Upper lobe of left lung (tissue), 6 donors: ENCODE measurements at regions not wholly inside any gene's neighbourhood (a gene's known extent, or its start where the extent isn't known, plus 50 kb on each side); places are given as distances from the start of the nearest gene placed in this dataset.
A peak's percentile ranks its signal among the peaks of the same experiment; 100 is the strongest.

Experiments
- ATAC-seq, 2 donors: fragments of 200-7000 bp; cut with Tn5 transposase; one replicate each; pipeline ENCODE4 v1.9.1; 2022; ENCODE audit warnings: mild to moderate bottlenecking in 2 of 2, moderate library complexity in 2 of 2; ENCODE audit not compliant: low FRiP score in 2 of 2
- DNase-seq, 2 donors: peaks; one replicate each; pipeline ENCODE4 v3.0.0-alpha.2; 2019 to 2020
- H3K27ac ChIP-seq, 4 donors: fragments of 200-600 bp; sonication (generic); one replicate each; pipeline ENCODE4 v1.5.1; 2016 to 2019
- H3K27me3 ChIP-seq, 4 donors: fragments of 200-600 bp; sonication (generic); one replicate each; pipeline ENCODE4 v1.5.1; 2017 to 2019
- H3K36me3 ChIP-seq, 4 donors: fragments of 200-600 bp; sonication (generic); one replicate each; pipeline ENCODE4 v1.5.1; 2016 to 2019
- H3K4me1 ChIP-seq, 4 donors: fragments of 200-600 bp; sonication (generic); one replicate each; pipeline ENCODE4 v1.5.1; 2018 to 2019
- H3K4me3 ChIP-seq, 4 donors: fragments of 200-600 bp; sonication (generic); one replicate each; pipeline ENCODE4 v1.5.1; 2017 to 2019; ENCODE audit warnings: mild to moderate bottlenecking in 2 of 4, moderate library complexity in 1 of 4
- H3K9me3 ChIP-seq, 4 donors: fragments of 200-600 bp; sonication (generic); one replicate each; pipeline ENCODE4 v1.5.1; 2018 to 2019
- CTCF ChIP-seq, 6 experiments: fragments of 450-650 bp in 4 of 6; fragments of 200-600 bp in 2 of 6; sonication (generic) in 2 of 6; IDR thresholded peaks; one replicate each; pipeline ENCODE4 v1.5.1; 2016 to 2019; ENCODE audit warnings: antibody characterized with exemption in 6 of 6
- EP300 ChIP-seq, 4 donors: sonication (generic); formaldehyde crosslinking; IDR thresholded peaks; one replicate each; pipeline ENCODE4 v1.5.1; 2017; ENCODE audit warnings: antibody characterized with exemption in 4 of 4, control low read depth in 2 of 4
- POLR2A ChIP-seq, 4 donors: fragments of 450-650 bp; IDR thresholded peaks; one replicate each; pipeline ENCODE4 v1.5.1; 2016 to 2017; ENCODE audit warnings: antibody characterized with exemption in 4 of 4, mild to moderate bottlenecking in 2 of 4
- POLR2AphosphoS5 ChIP-seq, 2 donors: sonication (generic); formaldehyde crosslinking; IDR thresholded peaks; one replicate each; pipeline ENCODE4 v1.5.1; 2017; ENCODE audit warnings: antibody characterized with exemption in 2 of 2
- WGBS, 2 donors: methylation state at CpG; one replicate each; pipeline ENCODE4 v1.1.5; 2017 to 2018; 5-methylcytosine and 5-hydroxymethylcytosine counted together
- donor health status: DM: no; HTN: no; CAD: no; lungs with moderate emphysema.
- donor health status: DM: no; HTN: yes; CAD: no; lungs with severe emphysema.

GRCh38 chr20:62553838-62554161 is 78.0 kb upstream of the GATA5 start:
- Histone ChIP-seq H3K9me3 (no peaks in the 10 kb centered on the region), H3K27me3 (peaks cover 0 to 51% (median 22%) of the 10 kb centered on the region in 4 donors), H3K27ac (no peak overlapping the region), H3K4me3 (no peak overlapping the region), H3K4me1 (peaks cover 15 to 19% (median 17%) of the 10 kb centered on the region in 4 donors), H3K36me3 (no peaks in the 10 kb centered on the region)
- WGBS, 2 donors = 34 to 77% methylated on average over 7 of the region's 7 CpGs
- DNase-seq (peak in 1 of 2 donors; percentile 25), ATAC-seq (no peak)
- TF ChIP-seq EP300 (IDR thresholded peaks at IDR 0.05) (no peak), POLR2A (IDR thresholded peaks at IDR 0.05) (no peak), POLR2AphosphoS5 (IDR thresholded peaks at IDR 0.05) (no peak), CTCF (IDR thresholded peaks at IDR 0.05) (no peak)

GRCh38 chr20:62554214-62554897 is 78.6 kb upstream of the GATA5 start:
- H3K36me3 ChIP-seq = no peaks in the 10 kb centered on the region
- H3K27ac ChIP-seq = no peak overlapping the region
- TF ChIP-seq POLR2A (IDR thresholded peaks at IDR 0.05) (no peak), CTCF (IDR thresholded peaks at IDR 0.05) (no peak), POLR2AphosphoS5 (IDR thresholded peaks at IDR 0.05) (no peak), EP300 (IDR thresholded peaks at IDR 0.05) (no peak)
- H3K27me3 ChIP-seq = peaks cover 0 to 48% (median 20%) of the 10 kb centered on the region in 4 donors
- H3K4me3 ChIP-seq = no peak overlapping the region
- 55 to 63% methylated on average over 13 to 35 of the region's 35 CpGs for WGBS, 2 donors
- ATAC-seq (no peak), DNase-seq (peak in 1 of 2 donors; percentile 79)
- H3K9me3 ChIP-seq = no peaks in the 10 kb centered on the region
- H3K4me1 ChIP-seq = peaks cover 15 to 19% (median 17%) of the 10 kb centered on the region in 4 donors

- Histone ChIP-seq H3K27me3 (peaks cover 0 to 41% (median 17%) of the 10 kb centered on the region in 4 donors), H3K27ac (no peak overlapping the region), H3K4me1 (peaks cover 13 to 16% (median 16%) of the 10 kb centered on the region in 4 donors), H3K36me3 (no peaks in the 10 kb centered on the region), H3K4me3 (no peak overlapping the region), H3K9me3 (no peaks in the 10 kb centered on the region)
- no peak for TF ChIP-seq POLR2A (IDR thresholded peaks at IDR 0.05)
- no peak for TF ChIP-seq EP300 (IDR thresholded peaks at IDR 0.05)
- DNase-seq (peak in 1 of 2 donors; percentile 63), ATAC-seq (no peak)
- WGBS, 2 donors = 78 to 95% methylated on average over 13 to 26 of the region's 27 CpGs
These were observed 79.3 kb upstream of the GATA5 start for GRCh38 chr20:62554898-62555641.

GRCh38 chr20:62555642-62556420 is 80.0 kb upstream of the GATA5 start:
- ATAC-seq (no peak), DNase-seq (peak in 1 of 2 donors; percentile 52)
- H3K4me3 ChIP-seq = no peak overlapping the region
- H3K4me1 ChIP-seq = peaks cover 7 to 9% (median 8%) of the 10 kb centered on the region in 4 donors
- no peak overlapping the region for H3K27ac ChIP-seq
- peaks cover 0 to 34% (median 14%) of the 10 kb centered on the region in 4 donors for H3K27me3 ChIP-seq
- TF ChIP-seq CTCF (IDR thresholded peaks at IDR 0.05) (no peak), EP300 (IDR thresholded peaks at IDR 0.05) (no peak), POLR2A (IDR thresholded peaks at IDR 0.05) (no peak), POLR2AphosphoS5 (IDR thresholded peaks at IDR 0.05) (no peak)
- no peaks in the 10 kb centered on the region for H3K36me3 ChIP-seq
- no peaks in the 10 kb centered on the region for H3K9me3 ChIP-seq
- 66 to 69% methylated on average over 21 to 29 of the region's 29 CpGs for WGBS, 2 donors

GRCh38 chr20:62557462-62557861 is 81.7 kb upstream of the GATA5 start:
- Histone ChIP-seq H3K4me3 (no peak overlapping the region), H3K4me1 (no peaks in the 10 kb centered on the region), H3K36me3 (no peaks in the 10 kb centered on the region), H3K27ac (no peak overlapping the region), H3K27me3 (peaks cover 0 to 28% (median 8%) of the 10 kb centered on the region in 4 donors), H3K9me3 (no peaks in the 10 kb centered on the region)
- DNase-seq = peak in 1 of 2 donors; percentile 60
- whole genome bisulfite sequencing, 2 donors = 62 to 67% methylated on average over 8 to 14 of the region's 14 CpGs
- ATAC-seq = no peak
- no peak for TF ChIP-seq EP300 (IDR thresholded peaks at IDR 0.05)
- no peak for TF ChIP-seq POLR2AphosphoS5 (IDR thresholded peaks at IDR 0.05)
- no peak for TF ChIP-seq CTCF (IDR thresholded peaks at IDR 0.05)
- no peak for TF ChIP-seq POLR2A (IDR thresholded peaks at IDR 0.05)
